ELF-1 (cell line): ENCODE measurements at regions not wholly inside any gene's neighbourhood (a gene's known extent, or its start where the extent isn't known, plus 50 kb on each side); places are given as distances from the start of the nearest gene placed in this dataset.

Source experiments
- DNase-seq: peaks from one replicate; pipeline ENCODE4 v3.0.0-alpha.2; 2016; ENCODE audit warnings: low read depth, low spot score

GRCh38 chr7:97466999-97467740 lies 264.7 kb upstream of the TAC1 start:
- DNase-seq = no peak

- no peak for DNase-seq
Measured at GRCh38 chr7:97468493-97468892, 263.4 kb upstream of the TAC1 start.

- DNase-seq = no peak
Measured at GRCh38 chr7:97470726-97471125, 261.2 kb upstream of the TAC1 start.

GRCh38 chr7:97471491-97471890 lies 260.4 kb upstream of the TAC1 start:
- no peak for DNase-seq

- peak; percentile 13 for DNase-seq
Measured at GRCh38 chr7:97479740-97480290, 252.1 kb upstream of the TAC1 start.

- DNase-seq = no peak
Measured at GRCh38 chr7:97480772-97481390, 251.0 kb upstream of the TAC1 start.

GRCh38 chr7:97495487-97495886 lies 236.4 kb upstream of the TAC1 start:
- DNase-seq = no peak

GRCh38 chr7:97499204-97499603 lies 232.7 kb upstream of the TAC1 start:
- DNase-seq = peak; percentile 20

GRCh38 chr7:97503367-97504094 lies 228.4 kb upstream of the TAC1 start:
- DNase-seq = no peak

GRCh38 chr7:97506728-97507127 lies 225.2 kb upstream of the TAC1 start:
- no peak for DNase-seq

GRCh38 chr7:97512441-97513207 lies 219.3 kb upstream of the TAC1 start:
- no peak for DNase-seq

GRCh38 chr7:97513326-97513725 lies 218.6 kb upstream of the TAC1 start:
- DNase-seq = no peak

- no peak for DNase-seq
Measured at GRCh38 chr7:97541188-97541587, 190.7 kb upstream of the TAC1 start.

- DNase-seq = no peak
Measured at GRCh38 chr7:97555857-97556421, 175.9 kb upstream of the TAC1 start.

GRCh38 chr7:97565665-97566064 lies 166.2 kb upstream of the TAC1 start:
- DNase-seq = no peak

GRCh38 chr7:97573065-97573464 lies 158.8 kb upstream of the TAC1 start:
- DNase-seq = no peak

GRCh38 chr7:97576043-97576442 lies 155.8 kb upstream of the TAC1 start:
- DNase-seq = peak; percentile 6

GRCh38 chr7:97578225-97578624 lies 153.7 kb upstream of the TAC1 start:
- no peak for DNase-seq

- DNase-seq = peak; percentile 64
Measured at GRCh38 chr7:97580205-97580604, 151.7 kb upstream of the TAC1 start.

GRCh38 chr7:97595439-97595838 lies 136.4 kb upstream of the TAC1 start:
- DNase-seq = no peak

GRCh38 chr7:97601931-97602457 lies 129.9 kb upstream of the TAC1 start:
- no peak for DNase-seq
